Transverse colon (tissue), 4 donors: ENCODE measurements at regions not wholly inside any gene's neighbourhood (a gene's known extent, or its start where the extent isn't known, plus 50 kb on each side); places are given as distances from the start of the nearest gene placed in this dataset.

Experiments used
- EP300 ChIP-seq: sonication (generic); formaldehyde crosslinking; IDR thresholded peaks from one replicate; pipeline ENCODE4 v1.6.1; 2017; ENCODE audit warnings: antibody characterized with exemption, low read depth
- POLR2A ChIP-seq: fragments of 450-650 bp; IDR thresholded peaks from one replicate; pipeline ENCODE4 v1.6.1; 2016; ENCODE audit warnings: antibody characterized with exemption, mild to moderate bottlenecking, moderate library complexity
- POLR2AphosphoS5 ChIP-seq, 3 donors: sonication (generic); formaldehyde crosslinking; IDR thresholded peaks; one replicate each; pipeline ENCODE4 v1.6.1; 2016; ENCODE audit warnings: antibody characterized with exemption in 3 of 3
- TF ChIP-seq, protein P1 (sequence below), 5 experiments: fragments of 200-600 bp in 3 of 5; fragments of 450-650 bp in 2 of 5; sonication (generic) in 3 of 5; IDR thresholded peaks; 1 replicate in 2 of 5; 2 replicates in 3 of 5; pipeline ENCODE4 v1.5.1; 2016 to 2017; ENCODE audit warnings: antibody characterized with exemption in 5 of 5, inconsistent platforms in 3 of 5, mild to moderate bottlenecking in 2 of 5, moderate library complexity in 1 of 5

DNA sequence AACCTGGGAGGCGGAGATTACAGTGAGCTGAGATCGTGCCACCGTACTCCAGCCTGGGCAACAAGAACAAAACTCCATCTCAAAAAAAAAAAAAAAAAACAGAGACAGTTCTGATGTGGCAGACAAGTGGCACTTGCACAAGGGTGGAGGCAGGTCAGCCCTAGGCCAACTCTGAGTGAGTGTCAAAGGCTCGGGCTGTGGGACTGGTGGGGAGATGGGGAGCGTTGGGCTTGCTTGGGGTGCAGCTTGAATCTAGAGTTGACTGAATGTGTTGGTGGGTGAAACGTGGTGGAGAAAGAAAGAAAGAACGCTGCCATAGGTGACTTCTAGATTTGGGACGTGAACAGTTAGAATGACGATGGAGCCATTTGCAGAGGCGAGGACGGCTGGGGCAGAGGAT lies 121.3 kb upstream of the SPACA7 start:
- no peak for TF ChIP-seq POLR2A
- TF ChIP-seq, protein P1, sequence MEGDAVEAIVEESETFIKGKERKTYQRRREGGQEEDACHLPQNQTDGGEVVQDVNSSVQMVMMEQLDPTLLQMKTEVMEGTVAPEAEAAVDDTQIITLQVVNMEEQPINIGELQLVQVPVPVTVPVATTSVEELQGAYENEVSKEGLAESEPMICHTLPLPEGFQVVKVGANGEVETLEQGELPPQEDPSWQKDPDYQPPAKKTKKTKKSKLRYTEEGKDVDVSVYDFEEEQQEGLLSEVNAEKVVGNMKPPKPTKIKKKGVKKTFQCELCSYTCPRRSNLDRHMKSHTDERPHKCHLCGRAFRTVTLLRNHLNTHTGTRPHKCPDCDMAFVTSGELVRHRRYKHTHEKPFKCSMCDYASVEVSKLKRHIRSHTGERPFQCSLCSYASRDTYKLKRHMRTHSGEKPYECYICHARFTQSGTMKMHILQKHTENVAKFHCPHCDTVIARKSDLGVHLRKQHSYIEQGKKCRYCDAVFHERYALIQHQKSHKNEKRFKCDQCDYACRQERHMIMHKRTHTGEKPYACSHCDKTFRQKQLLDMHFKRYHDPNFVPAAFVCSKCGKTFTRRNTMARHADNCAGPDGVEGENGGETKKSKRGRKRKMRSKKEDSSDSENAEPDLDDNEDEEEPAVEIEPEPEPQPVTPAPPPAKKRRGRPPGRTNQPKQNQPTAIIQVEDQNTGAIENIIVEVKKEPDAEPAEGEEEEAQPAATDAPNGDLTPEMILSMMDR (IDR thresholded peaks at IDR 0.05), result no peak
- no peak for TF ChIP-seq EP300
- TF ChIP-seq POLR2AphosphoS5 (IDR thresholded peaks at IDR 0.05), result no peak
